ENCODE measurements at regions not wholly inside any gene's neighbourhood (a gene's known extent, or its start where the extent isn't known, plus 50 kb on each side); places are given as distances from the start of the nearest gene placed in this dataset.

GRCh38 chr19:28932446-28932845, 280.5 kb downstream of the UQCRFS1 start:
- TF ChIP-seq CTCF (IDR thresholded peaks at IDR 0.05) (no peak), POLR2AphosphoS5 (IDR thresholded peaks at IDR 0.05; ENCODE audit: insufficient read depth in 1 of 2, low read depth in 1 of 2) (no peak), POLR2A (IDR thresholded peaks at IDR 0.05) (no peak)
- intact Hi-C loops (cut with DNase I): no loop called here
- Histone ChIP-seq H3K4me1 (no peaks in the 10 kb centered on the region), H3K36me3 (no peaks in the 10 kb centered on the region), H3K27ac (no peak overlapping the region), H3K9me3 (no peaks in the 10 kb centered on the region), H3K27me3 (no peaks in the 10 kb centered on the region), H3K4me3 (no peak overlapping the region)
- DNase-seq (ENCODE audit: extremely low spot score in 2 of 2): no peak

GRCh38 chr19:28929006-28929405, 283.9 kb downstream of the UQCRFS1 start:
- Histone ChIP-seq H3K27ac (no peak overlapping the region), H3K4me3 (no peak overlapping the region), H3K36me3 (no peaks in the 10 kb centered on the region), H3K27me3 (no peaks in the 10 kb centered on the region), H3K9me3 (no peaks in the 10 kb centered on the region), H3K4me1 (no peaks in the 10 kb centered on the region)
- no peak for DNase-seq (ENCODE audit: extremely low spot score in 2 of 2)
- intact Hi-C loops (cut with DNase I): no loop called here
- TF ChIP-seq POLR2A (IDR thresholded peaks at IDR 0.05) (no peak), CTCF (IDR thresholded peaks at IDR 0.05) (no peak), POLR2AphosphoS5 (IDR thresholded peaks at IDR 0.05; ENCODE audit: insufficient read depth in 1 of 2, low read depth in 1 of 2) (no peak)

- TF ChIP-seq CTCF (IDR thresholded peaks at IDR 0.05) (no peak), POLR2AphosphoS5 (IDR thresholded peaks at IDR 0.05; ENCODE audit: insufficient read depth in 1 of 2, low read depth in 1 of 2) (no peak), POLR2A (IDR thresholded peaks at IDR 0.05) (no peak)
- no peaks in the 10 kb centered on the region for H3K9me3 ChIP-seq
- no peak overlapping the region for H3K4me3 ChIP-seq
- no peak for DNase-seq (ENCODE audit: extremely low spot score in 2 of 2)
- intact Hi-C loops (cut with DNase I): no loop called here
- H3K4me1 ChIP-seq: no peaks in the 10 kb centered on the region
- H3K27me3 ChIP-seq: no peaks in the 10 kb centered on the region
- H3K27ac ChIP-seq: no peak overlapping the region
- no peaks in the 10 kb centered on the region for H3K36me3 ChIP-seq
These were observed 285.5 kb downstream of the UQCRFS1 start for GRCh38 chr19:28927456-28927855.

- no peak overlapping the region for H3K27ac ChIP-seq
- intact Hi-C loops (cut with DNase I): no loop called here
- no peaks in the 10 kb centered on the region for H3K4me1 ChIP-seq
- H3K36me3 ChIP-seq: no peaks in the 10 kb centered on the region
- no peak for DNase-seq (ENCODE audit: extremely low spot score in 2 of 2)
- no peak overlapping the region for H3K4me3 ChIP-seq
- H3K27me3 ChIP-seq: no peaks in the 10 kb centered on the region
- no peak for TF ChIP-seq CTCF (IDR thresholded peaks at IDR 0.05)
- no peak for TF ChIP-seq POLR2A (IDR thresholded peaks at IDR 0.05)
- TF ChIP-seq POLR2AphosphoS5 (IDR thresholded peaks at IDR 0.05; ENCODE audit: insufficient read depth in 1 of 2, low read depth in 1 of 2): no peak
- H3K9me3 ChIP-seq: no peaks in the 10 kb centered on the region
These were observed 292.5 kb downstream of the UQCRFS1 start for GRCh38 chr19:28920269-28921066.

- TF ChIP-seq POLR2AphosphoS5 (IDR thresholded peaks at IDR 0.05; ENCODE audit: insufficient read depth in 1 of 2, low read depth in 1 of 2) (no peak), CTCF (IDR thresholded peaks at IDR 0.05) (no peak), POLR2A (IDR thresholded peaks at IDR 0.05) (no peak)
- H3K9me3 ChIP-seq: no peaks in the 10 kb centered on the region
- no peaks in the 10 kb centered on the region for H3K27me3 ChIP-seq
- no peak overlapping the region for H3K27ac ChIP-seq
- H3K4me1 ChIP-seq: no peaks in the 10 kb centered on the region
- DNase-seq (ENCODE audit: extremely low spot score in 2 of 2): no peak
- H3K4me3 ChIP-seq: no peak overlapping the region
- intact Hi-C loops (cut with DNase I): no loop called here
- no peaks in the 10 kb centered on the region for H3K36me3 ChIP-seq
These were observed 295.3 kb downstream of the UQCRFS1 start for GRCh38 chr19:28917621-28918020.

Measured in vagina (tissue), 2 donors.